OCI-LY3 (cell line): ENCODE measurements at regions not wholly inside any gene's neighbourhood (a gene's known extent, or its start where the extent isn't known, plus 50 kb on each side); places are given as distances from the start of the nearest gene placed in this dataset.
A peak's percentile ranks its signal among the peaks of the same experiment; 100 is the strongest.

ENCODE experiments used
- H2AFZ ChIP-seq: fragments of 200-600, 300-600 bp; shearing (Covaris generic); 2 replicates; pipeline ENCODE4 v1.6.0; 2014; ENCODE audit warnings: antibody characterized with exemption, low read depth, low read length
- H3K27ac ChIP-seq: fragments of 200-600, 300-600 bp; sonication (generic); 2 replicates; pipeline ENCODE4 v1.5.1; 2014; ENCODE audit warnings: mild to moderate bottlenecking, low read length, moderate library complexity, mixed read lengths
- H3K27me3 ChIP-seq: fragments of 200-600, 300-600 bp; sonication (generic); 2 replicates; pipeline ENCODE4 v1.6.1; 2014; ENCODE audit warnings: low read depth, low read length, mixed read lengths
- H3K36me3 ChIP-seq: fragments of 200-600, 300-600 bp; sonication (generic); replicated peaks from 2 replicates; pipeline ENCODE3; 2014; ENCODE audit warnings: low read depth, low read length, mixed read lengths
- H3K4me1 ChIP-seq: fragments of 300-600, 200-600 bp; sonication (generic); 2 replicates; pipeline ENCODE4 v1.6.1; 2014; ENCODE audit warnings: low read length, mixed read lengths
- H3K4me2 ChIP-seq: fragments of 200-600, 300-600 bp; sonication (generic); 2 replicates; pipeline ENCODE4 v1.6.1; 2014; ENCODE audit warnings: low read length, mixed read lengths
- H3K4me3 ChIP-seq: fragments of 300-600, 200-600 bp; sonication (generic); 2 replicates; pipeline ENCODE4 v1.5.1; 2014; ENCODE audit warnings: antibody characterized with exemption, mild to moderate bottlenecking, low read length, moderate library complexity
- H3K79me2 ChIP-seq: fragments of 300-600, 200-600 bp; shearing (Covaris generic); 2 replicates; pipeline ENCODE4 v1.6.1; 2014; ENCODE audit warnings: mild to moderate bottlenecking, low read length, mixed read lengths
- H3K9ac ChIP-seq: fragments of 300-600, 200-600 bp; shearing (Covaris generic); 2 replicates; pipeline ENCODE4 v1.6.0; 2014; ENCODE audit warnings: mild to moderate bottlenecking, low read length, moderate library complexity
- H3K9me3 ChIP-seq: fragments of 200-600, 300-600 bp; shearing (Covaris generic); 2 replicates; pipeline ENCODE4 v1.6.1; 2014; ENCODE audit warnings: low read length, mixed read lengths; ENCODE audit not compliant: insufficient read depth
- H4K20me1 ChIP-seq: fragments of 200-600, 300-600 bp; sonication (generic); 2 replicates; pipeline ENCODE4 v1.6.1; 2016; ENCODE audit warnings: low read length, mixed read lengths; ENCODE audit not compliant: insufficient read depth
- EZH2phosphoT487 ChIP-seq: fragments of 200-600 bp; shearing (Covaris generic); IDR thresholded peaks from 2 replicates; pipeline ENCODE4 v1.6.1; 2018; ENCODE audit warnings: antibody characterized with exemption, mixed run types, low read depth
- TF ChIP-seq, protein P1 (sequence below): fragments of 200-600, 300-600 bp; sonication (generic); IDR thresholded peaks from 2 replicates; pipeline ENCODE4 v1.5.1; 2014; ENCODE audit warnings: antibody characterized with exemption, low read length, low read depth

DNA sequence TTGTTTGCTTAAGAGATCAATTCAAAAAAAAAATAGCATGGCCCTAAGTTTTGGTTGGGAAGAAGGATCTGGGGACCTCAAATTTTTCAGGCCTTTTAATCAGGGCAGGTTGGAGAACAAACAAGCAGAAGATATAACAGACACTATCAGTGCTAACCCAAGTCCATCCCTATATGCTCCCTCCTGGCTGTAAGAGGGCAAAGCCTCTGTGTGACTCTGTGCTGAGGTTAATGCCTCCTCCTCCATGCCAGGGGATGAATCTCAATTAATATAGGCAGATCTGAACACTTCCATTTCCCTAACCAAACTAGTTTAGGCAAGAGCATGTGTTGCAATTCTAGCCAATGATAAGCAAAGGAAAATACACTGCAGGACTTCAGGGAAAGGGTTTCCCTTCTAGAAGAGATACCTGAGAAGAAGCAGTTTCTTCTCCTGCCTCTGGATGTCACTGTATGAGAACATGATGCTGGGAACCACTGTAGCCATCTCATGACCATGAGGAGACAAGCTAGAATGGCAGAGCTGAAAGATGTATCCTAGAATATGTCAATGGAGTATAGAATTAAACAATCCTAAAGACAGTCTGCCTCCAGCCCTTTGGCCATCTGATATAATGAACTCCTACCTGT lies 76.0 kb downstream of the CHD9NB start:
- H3K79me2 ChIP-seq = no peaks in the 10 kb centered on the region
- H3K9me3 ChIP-seq = no peaks in the 10 kb centered on the region
- no peak overlapping the region for H2AFZ ChIP-seq
- H3K27me3 ChIP-seq = no peaks in the 10 kb centered on the region
- H3K4me2 ChIP-seq = no peak overlapping the region
- no peak overlapping the region for H3K9ac ChIP-seq
- no peaks in the 10 kb centered on the region for H3K36me3 ChIP-seq
- H3K4me3 ChIP-seq = no peak overlapping the region
- TF ChIP-seq EZH2phosphoT487 = no peak
- TF ChIP-seq, protein P1, sequence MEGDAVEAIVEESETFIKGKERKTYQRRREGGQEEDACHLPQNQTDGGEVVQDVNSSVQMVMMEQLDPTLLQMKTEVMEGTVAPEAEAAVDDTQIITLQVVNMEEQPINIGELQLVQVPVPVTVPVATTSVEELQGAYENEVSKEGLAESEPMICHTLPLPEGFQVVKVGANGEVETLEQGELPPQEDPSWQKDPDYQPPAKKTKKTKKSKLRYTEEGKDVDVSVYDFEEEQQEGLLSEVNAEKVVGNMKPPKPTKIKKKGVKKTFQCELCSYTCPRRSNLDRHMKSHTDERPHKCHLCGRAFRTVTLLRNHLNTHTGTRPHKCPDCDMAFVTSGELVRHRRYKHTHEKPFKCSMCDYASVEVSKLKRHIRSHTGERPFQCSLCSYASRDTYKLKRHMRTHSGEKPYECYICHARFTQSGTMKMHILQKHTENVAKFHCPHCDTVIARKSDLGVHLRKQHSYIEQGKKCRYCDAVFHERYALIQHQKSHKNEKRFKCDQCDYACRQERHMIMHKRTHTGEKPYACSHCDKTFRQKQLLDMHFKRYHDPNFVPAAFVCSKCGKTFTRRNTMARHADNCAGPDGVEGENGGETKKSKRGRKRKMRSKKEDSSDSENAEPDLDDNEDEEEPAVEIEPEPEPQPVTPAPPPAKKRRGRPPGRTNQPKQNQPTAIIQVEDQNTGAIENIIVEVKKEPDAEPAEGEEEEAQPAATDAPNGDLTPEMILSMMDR = peak; percentile 46
- H3K27ac ChIP-seq = no peak overlapping the region
- H4K20me1 ChIP-seq = no peaks in the 10 kb centered on the region
- no peaks in the 10 kb centered on the region for H3K4me1 ChIP-seq

GRCh38 chr16:52967744-52968143 lies 85.0 kb downstream of the CHD9NB start:
- Histone ChIP-seq H3K4me3 (no peak overlapping the region), H4K20me1 (no peaks in the 10 kb centered on the region), H3K9me3 (no peaks in the 10 kb centered on the region), H3K79me2 (no peaks in the 10 kb centered on the region), H3K27ac (no peak overlapping the region), H2AFZ (no peak overlapping the region), H3K36me3 (no peaks in the 10 kb centered on the region), H3K4me1 (no peaks in the 10 kb centered on the region), H3K9ac (no peak overlapping the region), H3K27me3 (peaks cover 15% of the 10 kb centered on the region), H3K4me2 (no peak overlapping the region)
- TF ChIP-seq, protein P1 = no peak
- TF ChIP-seq EZH2phosphoT487 = no peak

GRCh38 chr16:52964290-52964689 lies 88.4 kb downstream of the CHD9NB start:
- Histone ChIP-seq H3K79me2 (no peaks in the 10 kb centered on the region), H3K27ac (no peak overlapping the region), H3K9me3 (no peaks in the 10 kb centered on the region), H3K27me3 (peaks cover 13% of the 10 kb centered on the region), H4K20me1 (no peaks in the 10 kb centered on the region), H3K4me2 (no peak overlapping the region), H2AFZ (no peak overlapping the region), H3K4me1 (no peaks in the 10 kb centered on the region), H3K9ac (no peak overlapping the region), H3K36me3 (no peaks in the 10 kb centered on the region), H3K4me3 (no peak overlapping the region)
- TF ChIP-seq, protein P1 = no peak
- no peak for TF ChIP-seq EZH2phosphoT487

- H3K9me3 ChIP-seq = no peaks in the 10 kb centered on the region
- TF ChIP-seq EZH2phosphoT487 = no peak
- no peak overlapping the region for H3K27ac ChIP-seq
- H3K9ac ChIP-seq = no peak overlapping the region
- no peak overlapping the region for H3K4me3 ChIP-seq
- peaks cover 13% of the 10 kb centered on the region for H3K27me3 ChIP-seq
- H3K4me1 ChIP-seq = no peaks in the 10 kb centered on the region
- H2AFZ ChIP-seq = no peak overlapping the region
- no peak overlapping the region for H3K4me2 ChIP-seq
- H4K20me1 ChIP-seq = no peaks in the 10 kb centered on the region
- H3K36me3 ChIP-seq = no peaks in the 10 kb centered on the region
- H3K79me2 ChIP-seq = no peaks in the 10 kb centered on the region
These were observed 88.8 kb downstream of the CHD9NB start for GRCh38 chr16:52963855-52964242.
